HepG2 (cell line): ENCODE measurements at regions not wholly inside any gene's neighbourhood (a gene's known extent, or its start where the extent isn't known, plus 50 kb on each side); places are given as distances from the start of the nearest gene placed in this dataset.

Experiments used
- ATAC-seq: fragments of 200-7000 bp; cut with Tn5 transposase; 3 replicates; pipeline ENCODE4 v1.9.1; 2020; ENCODE audit warnings: mild to moderate bottlenecking, moderate library complexity
- BruUV-seq: library from RNA; stranded (reverse); fragments of 400-500 nt; replicated peaks from 2 replicates; lab custom pipeline; 2021; lab: Mats Ljungman, UMichigan
- CTCF ChIA-PET: fragments of 300-600 bp; formaldehyde crosslinking; extraction: SDS; loops from one replicate; lab custom pipeline; 2021; ENCODE audit warnings: low total read pairs, inconsistent platforms, low intra/inter-chr PET ratio; lab: Yijun Ruan, JAX
- POLR2A ChIA-PET: fragments of 350-600 bp; sonication (Branson Sonifier 250); formaldehyde crosslinking; loops from one replicate; lab custom pipeline; 2020; ENCODE audit warnings: antibody characterized with exemption, inconsistent platforms; lab: Yijun Ruan, JAX
- DNase-seq: peaks from one replicate; pipeline ENCODE4 v3.0.0-alpha.2; 2015; ENCODE audit warnings: low spot score
- FAIRE-seq: peaks from 3 replicates; lab custom pipeline; 2011; peaks lifted over from hg19 to GRCh38; lab: Jason Lieb, UNC
- H2AFZ ChIP-seq: one replicate; pipeline ENCODE4 v1.6.1; 2011; ENCODE audit warnings: low read length, inconsistent platforms
- H3K27ac ChIP-seq: fragments of 300-600 bp; 3 replicates; pipeline ENCODE4 v1.8.0; 2011; ENCODE audit warnings: mixed run types, mild to moderate bottlenecking, mixed read lengths, low read length, inconsistent platforms; ENCODE audit not compliant: insufficient read depth; ENCODE audit errors: extremely low read length
- H3K27me3 ChIP-seq, 2 experiments: fragments of 200-600 bp in 1 of 2; 2 replicates in 1 of 2; 3 replicates in 1 of 2; pipeline versions ENCODE4 v1.6.0 to v1.8.0; 2011; ENCODE audit warnings: low read length in 2 of 2, mild to moderate bottlenecking in 2 of 2, moderate library complexity in 2 of 2, inconsistent platforms in 1 of 2; ENCODE audit not compliant: insufficient read depth in 2 of 2, control insufficient read depth in 1 of 2
- H3K36me3 ChIP-seq, 2 experiments: fragments of 200-600 bp in 1 of 2; replicated peaks in 1 of 2; 2 replicates in 1 of 2; 3 replicates in 1 of 2; pipeline versions ENCODE4 v1.5.1 to v1.8.0; 2011; ENCODE audit warnings: low read length in 2 of 2, inconsistent platforms in 1 of 2; ENCODE audit not compliant: insufficient read depth in 2 of 2, control insufficient read depth in 1 of 2
- H3K4me1 ChIP-seq: 2 replicates; pipeline ENCODE4 v1.5.1; 2012; ENCODE audit warnings: low read length, inconsistent platforms; ENCODE audit not compliant: insufficient read depth
- H3K4me2 ChIP-seq: 2 replicates; pipeline ENCODE4 v1.6.0; 2011; ENCODE audit warnings: low read depth, low read length, inconsistent platforms
- H3K4me3 ChIP-seq, 3 experiments: fragments of 200-600 bp in 1 of 3; sonication (generic), shearing (Covaris generic) in 1 of 3; replicated peaks in 1 of 3; 2 replicates each; pipeline ENCODE4 v1.5.1; 2011 to 2016; ENCODE audit warnings: low read length in 3 of 3, inconsistent platforms in 2 of 3, low read depth in 2 of 3, mild to moderate bottlenecking in 2 of 3, control low read depth in 1 of 3, mixed read lengths in 1 of 3; ENCODE audit not compliant: insufficient read depth in 1 of 3
- H3K79me2 ChIP-seq: one replicate; pipeline ENCODE4 v1.6.1; 2011; ENCODE audit warnings: low read length, inconsistent platforms; ENCODE audit not compliant: insufficient read depth
- H3K9ac ChIP-seq: 2 replicates; pipeline ENCODE4 v1.6.0; 2011; ENCODE audit warnings: mild to moderate bottlenecking, low read depth, low read length, inconsistent platforms; ENCODE audit not compliant: insufficient read depth
- H3K9me3 ChIP-seq: 2 replicates; pipeline ENCODE4 v1.5.1; 2012; ENCODE audit warnings: mild to moderate bottlenecking, low read length
- H4K20me1 ChIP-seq: 2 replicates; pipeline ENCODE4 v1.6.0; 2011; ENCODE audit warnings: inconsistent platforms, mild to moderate bottlenecking, low read length, moderate library complexity; ENCODE audit not compliant: insufficient read depth
- ARHGAP35 ChIP-seq: sonication (generic); formaldehyde crosslinking; IDR thresholded peaks from 2 replicates; pipeline ENCODE4 v1.9.0; 2022; ENCODE audit warnings: mild to moderate bottlenecking, inconsistent platforms, moderate library complexity, missing genetic modification reagents, borderline replicate concordance
- CEBPZ ChIP-seq: IDR thresholded peaks from 2 replicates; pipeline ENCODE4 v1.6.1; 2012; ENCODE audit warnings: low read length, improper control_type of control experiment
- DR1 ChIP-seq: sonication (generic); formaldehyde crosslinking; IDR thresholded peaks from 2 replicates; pipeline ENCODE4 v1.8.0; 2021; ENCODE audit warnings: mild to moderate bottlenecking, missing genetic modification reagents, inconsistent platforms
- GTF3A ChIP-seq: sonication (generic); formaldehyde crosslinking; conservative IDR thresholded peaks from 2 replicates; pipeline ENCODE4 v1.4.0; 2020; ENCODE audit warnings: mild to moderate bottlenecking, missing genetic modification reagents
- KAT2B ChIP-seq: fragments of 150-350 bp; IDR thresholded peaks from 2 replicates; pipeline ENCODE4 v1.6.1; 2014; ENCODE audit warnings: low read depth, low read length, borderline replicate concordance
- KMT2A ChIP-seq: sonication (generic); formaldehyde crosslinking; IDR thresholded peaks from 2 replicates; pipeline ENCODE4 v1.4.0; 2020; ENCODE audit warnings: missing genetic modification reagents
- REL ChIP-seq: sonication (generic); formaldehyde crosslinking; conservative IDR thresholded peaks from 2 replicates; pipeline ENCODE4 v1.8.0; 2022; ENCODE audit warnings: mild to moderate bottlenecking, missing genetic modification reagents, moderate library complexity
- SIN3A ChIP-seq: IDR thresholded peaks from 2 replicates; pipeline ENCODE4 v1.6.1; 2011; ENCODE audit warnings: low read depth, mild to moderate bottlenecking, control low read depth, low read length, borderline replicate concordance
- TEF ChIP-seq: sonication (generic); formaldehyde crosslinking; IDR thresholded peaks from 2 replicates; pipeline ENCODE4 v1.5.0; 2020; ENCODE audit warnings: missing genetic modification reagents
- TIGD3 ChIP-seq: sonication (generic); formaldehyde crosslinking; IDR thresholded peaks from 2 replicates; pipeline ENCODE4 v1.5.1; 2020; ENCODE audit warnings: mild to moderate bottlenecking, missing genetic modification reagents, borderline replicate concordance
- ZBTB2 ChIP-seq: sonication (generic); formaldehyde crosslinking; IDR thresholded peaks from 2 replicates; pipeline ENCODE4 v1.8.0; 2022; ENCODE audit warnings: low read depth, missing genetic modification reagents
- ZC3H13 ChIP-seq: sonication (generic); formaldehyde crosslinking; IDR thresholded peaks from 2 replicates; pipeline ENCODE4 v1.8.1; 2023; ENCODE audit warnings: mild to moderate bottlenecking, missing genetic modification reagents, moderate library complexity
- ZFX ChIP-seq: sonication (generic); formaldehyde crosslinking; IDR thresholded peaks from 2 replicates; pipeline ENCODE4 v1.4.0; 2020; ENCODE audit warnings: mild to moderate bottlenecking, low read depth, missing genetic modification reagents, moderate library complexity
- ZNF232 ChIP-seq: sonication (generic); formaldehyde crosslinking; IDR thresholded peaks from 2 replicates; pipeline ENCODE4 v1.4.0; 2020; ENCODE audit warnings: missing genetic modification reagents, borderline replicate concordance
- ZNF619 ChIP-seq: sonication (generic); formaldehyde crosslinking; IDR thresholded peaks from 2 replicates; pipeline ENCODE4 v1.4.0; 2020; ENCODE audit warnings: mild to moderate bottlenecking, missing genetic modification reagents
- ZNF761 ChIP-seq: sonication (generic); formaldehyde crosslinking; conservative IDR thresholded peaks from 2 replicates; pipeline ENCODE4 v1.4.0; 2020; ENCODE audit warnings: mild to moderate bottlenecking, missing genetic modification reagents
- ZNF841 ChIP-seq: sonication (generic); formaldehyde crosslinking; IDR thresholded peaks from 2 replicates; pipeline ENCODE4 v1.8.1; 2023; ENCODE audit warnings: missing genetic modification reagents, borderline replicate concordance
- WGBS: methylation state at CpG from one replicate; pipeline ENCODE4 v1.1.6; 2017; ENCODE audit warnings: low lambda C conversion rate; 5-methylcytosine and 5-hydroxymethylcytosine counted together
- in situ Hi-C: cut with HindIII; loops from 2 replicates; pipeline ENCODE4 v1.10.0; 2017; ENCODE audit warnings: low pct_unique_long_range_greater_than_20kb; ENCODE audit not compliant: extremely low pct_ligation_motif_present
- intact Hi-C: fragments of 100-400 bp; cut with micrococcal nuclease; formaldehyde crosslinking; loops from one replicate; pipeline ENCODE4 v1.10.0; 2022; ENCODE audit not compliant: unreplicated experiment

GRCh38 chr20:60420676-60421229 lies 462.5 kb downstream of the CDH26 start (continued):
- no peak for TF ChIP-seq KAT2B
- no peak for TF ChIP-seq TEF (CRISPR knock-in tag)
- no peak for TF ChIP-seq ARHGAP35 (CRISPR knock-in tag)
- no peak for TF ChIP-seq DR1 (CRISPR knock-in tag)
- TF ChIP-seq ZNF841, result no peak
- TF ChIP-seq ZNF232 (CRISPR knock-in tag), result no peak
- TF ChIP-seq KMT2A (CRISPR knock-in tag), result no peak
- TF ChIP-seq ZC3H13 (CRISPR knock-in tag), result no peak
- no peak for TF ChIP-seq GTF3A
- TF ChIP-seq ZNF761 (CRISPR knock-in tag), result no peak

GRCh38 chr20:60422848-60423247 lies 464.6 kb downstream of the CDH26 start:
- intact Hi-C loops, result no loop called here
- no peaks in the 10 kb centered on the region for H3K27me3 ChIP-seq
- in situ Hi-C loops, result no loop called here
- no TSS peak for BruUV-seq
- no peaks in the 10 kb centered on the region for H3K79me2 ChIP-seq
- H2AFZ ChIP-seq, result no peak overlapping the region
- no peak for FAIRE-seq
- no peak overlapping the region for H3K4me2 ChIP-seq
- WGBS, result 29% methylated on average over 7 of the region's 7 CpGs
- no peak for ATAC-seq
- peaks cover 87% of the 10 kb centered on the region for H3K9me3 ChIP-seq
- no peak overlapping the region for H3K4me3 ChIP-seq
- H3K9ac ChIP-seq, result no peak overlapping the region
- H3K4me1 ChIP-seq, result no peaks in the 10 kb centered on the region
- H3K36me3 ChIP-seq, result no peaks in the 10 kb centered on the region
- H4K20me1 ChIP-seq, result no peaks in the 10 kb centered on the region
- DNase-seq, result no peak
- H3K27ac ChIP-seq, result no peak overlapping the region
- CTCF ChIA-PET, result no interaction called here
- POLR2A ChIA-PET, result no interaction called here
- TF ChIP-seq REL (CRISPR knock-in tag) (no peak), ZFX (no peak), ZBTB2 (CRISPR knock-in tag) (no peak), ZNF619 (no peak), TIGD3 (no peak), CEBPZ (no peak), SIN3A (no peak)
